ENCODE measurements at regions not wholly inside any gene's neighbourhood (a gene's known extent, or its start where the extent isn't known, plus 50 kb on each side); places are given as distances from the start of the nearest gene placed in this dataset.
"Not testable (repeated sequence)": the region's sequence is repeated elsewhere in the genome, so short reads cannot be mapped to it uniquely, and the experiment has no call there.

DNA sequence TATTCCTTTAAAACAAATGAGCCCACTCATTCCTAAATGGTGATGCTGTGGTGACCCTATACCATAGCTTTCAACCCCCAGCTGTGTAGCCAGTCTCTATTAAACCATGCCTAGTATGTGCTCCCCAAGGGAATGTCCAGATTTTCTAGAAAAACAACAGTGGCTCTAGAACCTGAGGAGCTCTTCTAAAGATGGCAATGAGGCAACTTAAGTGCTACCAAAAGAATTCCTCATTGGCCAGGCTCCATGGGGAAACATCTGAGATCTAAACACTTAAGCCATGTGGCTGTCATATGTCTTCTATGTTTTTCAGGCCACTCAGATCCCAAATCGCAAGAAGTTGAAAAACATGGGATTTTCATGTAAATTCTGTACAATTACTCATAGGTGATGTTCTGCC, 191.0 kb downstream of the TPBG start:
- Histone ChIP-seq H3K36me3 (no peaks in the 10 kb centered on the region), H3K9me3 (no peaks in the 10 kb centered on the region), H3K4me3 (no peak overlapping the region), H3K27me3 (no peaks in the 10 kb centered on the region)
- no peak for DNase-seq

DNA sequence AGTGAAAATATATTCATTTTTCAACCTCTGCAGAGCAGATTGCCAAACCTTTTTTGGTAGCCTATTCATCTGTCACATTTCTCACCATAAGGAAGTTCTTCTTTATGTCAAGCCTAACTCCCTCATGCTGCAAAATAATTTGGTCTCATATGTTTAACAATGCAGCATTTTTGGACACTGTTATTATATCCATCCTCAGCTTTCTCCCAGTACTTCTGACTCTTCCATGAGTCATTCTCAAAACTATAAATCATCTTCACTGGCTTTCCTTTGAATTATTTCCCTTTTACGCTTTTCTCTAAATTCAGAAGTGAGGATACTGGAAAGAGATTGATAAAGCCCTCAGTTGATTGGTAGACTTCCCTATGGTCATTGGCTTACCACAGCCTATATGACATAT, 192.2 kb downstream of the TPBG start:
- no peak for DNase-seq
- Histone ChIP-seq H3K9me3 (no peaks in the 10 kb centered on the region), H3K36me3 (no peaks in the 10 kb centered on the region), H3K4me3 (no peak overlapping the region), H3K27me3 (no peaks in the 10 kb centered on the region)

DNA sequence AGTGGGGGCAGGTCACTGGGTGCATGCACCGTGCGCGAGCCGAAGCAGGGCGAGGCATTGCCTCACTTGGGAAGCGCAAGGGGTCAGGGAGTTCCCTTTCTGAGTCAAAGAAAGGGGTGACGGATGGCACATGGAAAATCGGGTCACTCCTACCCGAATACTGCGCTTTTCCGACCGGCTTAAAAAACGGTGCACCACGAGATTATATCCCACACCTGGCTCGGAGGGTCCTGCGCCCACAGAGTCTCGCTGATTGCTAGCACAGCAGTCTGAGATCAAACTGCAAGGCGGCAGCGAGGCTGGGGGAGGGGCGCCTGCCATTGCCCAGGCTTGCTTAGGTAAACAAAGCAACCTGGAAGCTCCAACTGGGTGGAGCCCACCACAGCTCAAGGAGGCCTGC, 194.9 kb downstream of the TPBG start:
- not testable (repeated sequence) for H3K36me3 ChIP-seq, H3K9me3 ChIP-seq, H3K27me3 ChIP-seq, DNase-seq, H3K4me3 ChIP-seq

DNA sequence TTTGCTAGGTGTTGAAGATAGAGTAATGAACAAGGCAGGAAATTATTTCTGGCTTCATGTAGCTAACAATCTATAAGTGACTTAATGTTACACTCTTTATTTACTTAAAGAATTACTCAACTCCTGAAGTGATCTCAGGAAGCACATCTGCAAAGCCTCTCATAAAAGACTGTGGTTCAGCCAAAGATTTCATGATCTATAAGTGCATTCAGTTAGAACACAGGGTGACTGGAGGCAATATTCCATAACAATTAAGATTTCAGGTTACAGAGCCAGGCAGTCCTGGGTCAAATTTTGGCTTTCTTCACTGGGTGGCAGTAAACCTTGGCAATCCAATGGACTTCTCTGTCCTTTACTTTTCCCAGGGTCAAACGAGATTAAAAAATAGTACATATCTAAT, 204.0 kb downstream of the TPBG start:
- Histone ChIP-seq H3K9me3 (no peaks in the 10 kb centered on the region), H3K36me3 (no peaks in the 10 kb centered on the region), H3K27me3 (no peaks in the 10 kb centered on the region), H3K4me3 (no peak overlapping the region)
- DNase-seq: no peak

DNA sequence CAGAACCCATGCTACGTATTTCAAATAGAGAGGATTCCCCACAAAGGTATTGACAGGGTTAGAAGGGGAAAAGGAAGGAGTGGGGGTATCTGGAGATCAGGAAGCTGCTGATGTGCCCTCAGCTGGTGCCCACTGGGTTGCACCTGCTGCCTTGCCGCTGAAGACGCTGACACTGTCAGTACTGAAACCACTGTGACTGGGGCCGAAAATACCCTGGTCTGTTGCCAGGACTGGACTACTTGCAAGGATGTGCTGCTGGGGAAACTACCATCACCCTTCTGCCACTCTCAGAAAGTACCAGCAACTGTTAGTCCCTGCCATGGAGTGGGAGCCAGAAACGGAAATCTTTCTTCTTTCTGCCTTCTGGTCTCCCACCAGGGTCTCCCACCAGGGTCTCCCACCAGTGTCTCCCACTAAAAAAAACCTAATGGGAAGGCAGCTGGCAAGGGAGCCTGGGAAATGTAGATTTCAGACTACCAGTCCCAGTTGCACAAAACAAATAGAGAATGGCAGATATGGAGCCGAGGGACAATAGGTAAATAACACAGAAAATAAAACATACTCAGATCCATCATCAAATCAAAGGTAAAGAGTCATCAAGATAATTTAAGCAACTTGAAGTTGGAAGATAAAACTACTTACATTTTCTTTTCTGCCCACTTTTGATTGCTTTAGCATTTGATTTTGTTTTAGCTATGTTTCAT, 204.8 kb downstream of the TPBG start:
- H3K4me3 ChIP-seq: no peak overlapping the region
- H3K27me3 ChIP-seq: no peaks in the 10 kb centered on the region
- H3K36me3 ChIP-seq: no peaks in the 10 kb centered on the region
- no peak for DNase-seq
- H3K9me3 ChIP-seq: no peaks in the 10 kb centered on the region

DNA sequence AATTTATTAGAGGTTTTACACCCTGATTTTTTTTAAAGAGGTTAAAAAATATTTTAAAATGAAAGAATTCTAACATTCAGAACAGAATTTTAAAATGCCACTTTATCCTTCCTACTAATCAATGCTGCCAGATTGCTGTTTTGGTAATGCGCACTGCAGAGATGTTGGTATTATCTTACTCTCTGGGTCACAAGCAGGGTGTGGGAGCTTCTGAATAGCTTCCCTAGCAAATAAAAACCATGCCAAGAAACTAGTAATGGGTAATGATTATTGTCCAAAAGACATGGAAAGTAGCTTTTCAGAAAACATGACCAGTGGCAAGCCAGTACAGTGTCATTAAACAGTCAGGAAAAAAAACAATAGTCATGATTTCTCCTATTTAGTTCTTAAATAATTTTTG, 205.4 kb downstream of the TPBG start:
- H3K36me3 ChIP-seq: no peaks in the 10 kb centered on the region
- H3K9me3 ChIP-seq: no peaks in the 10 kb centered on the region
- no peak overlapping the region for H3K4me3 ChIP-seq
- DNase-seq: no peak
- H3K27me3 ChIP-seq: no peaks in the 10 kb centered on the region

DNA sequence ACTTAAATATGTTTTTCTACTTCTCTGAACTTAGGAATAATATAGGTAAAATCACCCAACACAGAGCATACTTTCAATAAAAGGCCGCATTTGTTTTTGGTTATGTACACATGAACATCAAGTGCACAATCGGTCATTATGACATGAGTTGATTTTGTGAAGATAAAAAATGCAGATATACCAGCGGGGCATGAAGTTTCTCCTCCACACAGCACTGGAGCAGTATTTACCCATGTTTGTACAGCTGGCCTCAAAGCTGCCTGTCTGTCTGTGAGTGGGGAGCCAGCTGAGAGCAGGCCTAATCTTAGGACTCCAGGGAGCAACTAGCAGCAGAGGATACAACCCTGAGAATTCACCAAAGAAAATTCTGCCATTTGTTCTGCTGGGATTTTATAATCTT, 206.5 kb downstream of the TPBG start:
- no peaks in the 10 kb centered on the region for H3K9me3 ChIP-seq
- H3K36me3 ChIP-seq: no peaks in the 10 kb centered on the region
- DNase-seq: no peak
- H3K27me3 ChIP-seq: no peaks in the 10 kb centered on the region
- H3K4me3 ChIP-seq: no peak overlapping the region

DNA sequence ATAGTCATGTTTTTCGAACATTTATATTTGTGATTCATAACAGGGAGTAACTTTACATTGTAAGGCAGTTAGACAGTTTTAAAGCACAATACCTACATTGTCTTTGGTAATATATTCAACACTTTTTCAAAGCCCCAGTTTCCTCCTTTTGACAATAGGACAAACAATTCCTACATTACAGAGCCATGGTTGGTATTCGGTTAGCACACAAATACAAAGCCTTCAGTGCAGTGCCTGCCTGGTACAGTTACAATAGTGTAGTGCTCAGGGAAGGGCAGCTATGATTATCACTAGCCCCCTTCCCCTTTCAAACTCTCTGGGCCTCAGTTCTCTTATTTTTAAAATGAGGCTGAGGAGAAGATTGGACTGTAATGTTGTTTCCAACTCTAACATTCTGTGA, 207.8 kb downstream of the TPBG start:
- DNase-seq: no peak
- Histone ChIP-seq H3K4me3 (no peak overlapping the region), H3K9me3 (peaks cover 3% of the 10 kb centered on the region; the same call in 1 of the 2 replicates), H3K27me3 (no peaks in the 10 kb centered on the region), H3K36me3 (no peaks in the 10 kb centered on the region)

DNA sequence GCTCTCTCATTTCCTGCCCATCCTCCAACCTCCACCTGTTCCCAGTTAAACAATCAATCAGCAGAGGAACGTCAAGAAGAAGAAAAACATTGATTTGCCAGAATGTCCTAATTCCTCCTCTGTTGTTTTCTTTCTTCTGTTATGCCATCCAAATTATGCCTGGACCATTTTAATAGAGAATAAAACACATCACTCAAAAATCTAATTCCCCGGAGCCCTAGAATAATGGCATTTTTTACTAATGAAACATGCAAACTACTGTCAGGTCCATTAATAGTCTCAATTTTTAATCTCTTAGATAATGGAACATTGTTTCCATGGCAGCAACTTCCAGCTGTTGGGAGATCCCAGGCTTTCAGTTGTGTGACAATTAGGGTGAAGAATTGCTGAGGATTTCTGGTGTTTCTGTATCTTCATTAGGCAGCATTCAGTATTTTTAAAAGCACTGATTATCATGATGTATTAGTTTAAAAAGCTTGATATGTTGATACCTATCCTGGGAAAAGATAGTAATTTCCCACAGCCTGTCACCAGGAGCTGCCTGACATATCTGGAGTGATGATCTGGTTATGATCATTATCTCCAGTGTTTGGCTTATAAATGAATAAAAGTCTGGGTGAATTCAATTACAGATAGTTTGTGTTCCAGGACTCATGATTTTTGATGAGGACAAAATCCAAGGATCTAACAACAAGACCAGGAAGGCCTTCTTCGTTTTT, 209.8 kb downstream of the TPBG start:
- no peak for DNase-seq
- no peaks in the 10 kb centered on the region for H3K27me3 ChIP-seq
- H3K4me3 ChIP-seq: no peak overlapping the region

DNA sequence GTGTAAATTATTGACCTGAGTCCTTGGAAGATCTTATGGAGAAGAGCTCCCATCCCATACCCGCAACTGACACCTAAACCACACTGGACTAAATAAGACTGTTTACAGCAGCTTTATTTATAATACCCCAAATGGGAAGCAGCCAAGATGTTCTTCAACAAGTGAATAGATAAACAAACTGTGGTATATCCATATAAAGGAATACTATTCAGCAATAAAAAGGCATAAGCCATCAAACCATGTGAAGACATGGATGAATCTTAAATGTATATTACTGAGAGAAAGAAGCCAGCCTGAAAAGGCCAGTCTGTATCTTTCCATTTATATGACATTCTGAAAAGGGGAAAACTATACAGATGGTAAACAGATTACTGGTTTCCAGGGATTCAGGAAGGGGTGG, 212.7 kb downstream of the TPBG start:
- DNase-seq: no peak
- Histone ChIP-seq H3K9me3 (peaks cover 5% of the 10 kb centered on the region; the same call in 1 of the 2 replicates), H3K4me3 (no peak overlapping the region), H3K36me3 (no peaks in the 10 kb centered on the region), H3K27me3 (no peaks in the 10 kb centered on the region)

More for the DNA sequence above, 209.8 kb downstream of the TPBG start:
- Histone ChIP-seq H3K36me3 (no peaks in the 10 kb centered on the region), H3K9me3 (peaks cover 5% of the 10 kb centered on the region; the same call in 1 of the 2 replicates)

DNA sequence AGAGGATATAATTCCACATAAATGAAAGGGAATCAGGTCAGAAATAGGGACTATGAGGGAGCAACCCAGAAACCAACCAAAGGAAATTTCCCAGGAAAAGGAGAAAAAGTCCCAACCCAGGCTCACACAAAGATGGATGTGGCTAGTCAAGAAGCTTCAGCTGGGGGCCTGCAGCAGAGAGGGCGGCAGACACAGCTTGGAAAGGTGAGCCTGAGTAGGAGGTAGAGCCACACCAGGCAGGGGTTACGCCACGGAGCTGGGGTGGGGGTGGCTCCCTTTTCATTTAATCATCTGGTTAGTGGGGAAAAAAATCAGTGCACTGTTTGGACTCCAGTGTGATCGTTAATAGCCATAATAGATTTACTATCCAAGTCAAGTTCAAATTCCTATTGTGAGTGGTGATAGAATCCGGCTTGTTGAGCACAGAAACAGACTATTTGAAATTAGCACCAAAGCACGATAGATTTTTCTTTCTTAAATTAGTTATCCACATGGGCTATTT, 220.6 kb downstream of the TPBG start:
- no peaks in the 10 kb centered on the region for H3K36me3 ChIP-seq
- no peaks in the 10 kb centered on the region for H3K9me3 ChIP-seq
- DNase-seq: no peak
- no peaks in the 10 kb centered on the region for H3K27me3 ChIP-seq
- no peak overlapping the region for H3K4me3 ChIP-seq

DNA sequence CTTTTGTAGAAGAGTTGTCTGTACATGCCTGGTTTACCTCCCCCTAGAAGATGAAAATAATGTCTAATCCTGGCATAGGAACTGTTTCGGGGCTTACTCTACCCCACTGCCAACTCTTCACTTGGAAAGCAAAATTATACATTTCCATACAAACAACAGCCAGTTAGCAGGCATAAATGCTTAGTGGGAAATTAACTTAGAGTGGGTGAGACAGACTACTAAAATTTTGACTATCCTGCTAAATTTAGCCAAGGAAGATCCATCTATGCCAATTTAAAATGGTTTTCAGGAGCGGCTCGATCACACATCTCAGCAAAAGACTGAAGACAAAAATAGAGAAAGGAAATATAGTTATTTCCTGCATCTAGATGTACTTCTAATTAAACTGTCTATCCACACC, 221.2 kb downstream of the TPBG start:
- no peaks in the 10 kb centered on the region for H3K36me3 ChIP-seq
- H3K9me3 ChIP-seq: no peaks in the 10 kb centered on the region
- no peak for DNase-seq
- no peak overlapping the region for H3K4me3 ChIP-seq
- no peaks in the 10 kb centered on the region for H3K27me3 ChIP-seq

DNA sequence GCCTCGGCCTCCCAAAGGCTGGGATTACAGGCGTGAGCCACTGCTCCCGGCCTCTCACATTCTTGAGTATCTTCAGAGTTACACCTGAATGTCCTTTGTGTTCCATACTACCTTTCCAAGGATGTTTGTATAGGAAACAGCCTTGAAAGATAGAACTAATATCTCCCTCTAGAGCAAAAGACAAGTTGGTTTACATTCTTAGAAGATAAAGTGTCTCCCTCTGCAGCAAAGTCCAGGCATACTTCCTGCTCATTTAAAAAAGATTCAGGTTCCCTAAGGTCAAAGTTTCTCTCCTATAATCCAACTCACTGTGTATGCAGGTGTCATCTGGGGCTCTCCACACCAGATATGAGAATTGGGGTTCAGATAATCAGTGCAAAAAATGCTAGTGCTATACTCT, 224.4 kb downstream of the TPBG start:
- Histone ChIP-seq H3K4me3 (no peak overlapping the region), H3K9me3 (no peaks in the 10 kb centered on the region), H3K27me3 (no peaks in the 10 kb centered on the region), H3K36me3 (no peaks in the 10 kb centered on the region)
- DNase-seq: no peak

DNA sequence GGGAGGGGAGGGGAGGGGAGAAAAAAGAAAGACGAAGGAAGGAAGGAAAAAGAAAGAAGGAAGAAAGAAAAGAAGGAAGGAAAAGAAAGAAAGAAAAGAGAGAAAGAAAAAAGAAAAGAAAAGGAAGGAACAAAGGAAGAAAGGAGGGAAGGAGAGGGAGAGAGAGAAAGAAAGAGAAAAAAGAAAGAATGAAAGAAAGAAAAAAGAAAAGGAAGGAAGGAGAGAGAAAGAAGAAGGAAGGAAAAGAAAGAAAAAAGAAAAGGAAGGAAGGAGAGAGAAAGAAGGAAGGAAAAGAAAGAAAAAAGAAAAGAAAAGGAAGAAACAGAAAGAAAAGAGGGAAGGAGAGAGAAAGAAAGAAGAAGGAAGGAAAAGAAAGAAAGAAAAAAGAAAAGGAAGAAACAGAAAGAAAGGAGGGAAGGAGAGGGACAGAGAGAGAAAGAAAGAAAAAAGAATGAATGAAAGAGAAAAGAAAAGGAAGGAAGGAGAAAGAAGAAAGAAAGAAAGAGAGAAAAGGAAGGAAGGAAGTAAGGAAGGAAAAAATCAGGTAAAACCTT, 225.3 kb downstream of the TPBG start:
- Histone ChIP-seq H3K36me3 (no peaks in the 10 kb centered on the region), H3K4me3 (no peak overlapping the region), H3K9me3 (no peaks in the 10 kb centered on the region), H3K27me3 (no peaks in the 10 kb centered on the region)
- no peak for DNase-seq

DNA sequence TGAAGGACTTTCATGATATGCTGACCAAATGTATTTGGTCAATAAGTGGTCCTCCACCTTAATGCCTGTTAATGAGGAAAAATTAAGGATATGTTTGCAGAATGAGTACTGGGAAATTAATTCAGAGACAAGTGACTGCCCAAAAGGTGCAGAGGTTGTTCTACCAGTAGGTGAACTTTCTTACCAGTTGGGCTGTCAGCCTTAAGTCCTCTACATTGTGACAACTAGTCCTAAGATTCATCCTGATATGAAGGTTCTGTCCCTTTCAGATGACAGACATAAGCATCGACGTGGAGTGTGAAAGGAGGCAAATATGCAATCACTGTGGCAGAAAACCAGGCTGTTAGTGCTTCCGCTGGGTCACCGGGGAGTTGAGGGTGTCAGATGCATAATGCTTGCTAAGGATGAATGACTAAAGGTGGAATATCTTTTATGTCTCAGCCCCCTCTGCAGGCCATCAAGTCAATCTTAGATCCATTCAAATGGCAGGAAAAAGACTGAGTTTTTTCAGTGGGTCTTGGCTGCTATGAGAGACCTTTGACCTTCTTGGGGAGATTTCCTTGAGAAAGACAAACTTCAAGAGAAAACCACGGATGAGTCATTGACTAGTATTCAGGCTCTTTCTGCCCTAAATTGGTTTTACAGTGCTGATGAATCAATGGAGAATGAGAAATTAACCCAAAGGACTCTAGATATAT, 226.0 kb downstream of the TPBG start:
- Histone ChIP-seq H3K27me3 (no peaks in the 10 kb centered on the region), H3K36me3 (no peaks in the 10 kb centered on the region), H3K4me3 (no peak overlapping the region), H3K9me3 (no peaks in the 10 kb centered on the region)
- peak; percentile 3 for DNase-seq

DNA sequence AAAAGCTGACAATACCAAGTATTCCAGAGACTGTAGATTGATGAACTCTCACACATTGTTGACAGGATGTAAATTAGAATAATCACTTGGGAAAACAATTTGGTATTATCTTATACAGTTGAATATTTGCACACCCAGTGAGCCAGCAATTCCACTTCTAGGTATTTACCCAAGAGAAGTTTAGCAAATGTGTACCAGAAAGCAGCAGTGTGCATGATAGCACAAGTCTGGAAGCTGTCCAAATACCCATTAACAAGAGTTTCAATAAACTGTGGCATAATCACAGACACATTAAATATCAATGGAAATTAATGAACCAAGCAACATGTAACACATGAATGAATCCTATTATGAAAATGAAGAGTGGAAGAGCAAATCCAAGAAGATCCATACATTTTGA, 233.6 kb downstream of the TPBG start:
- H3K4me3 ChIP-seq: no peak overlapping the region

DNA sequence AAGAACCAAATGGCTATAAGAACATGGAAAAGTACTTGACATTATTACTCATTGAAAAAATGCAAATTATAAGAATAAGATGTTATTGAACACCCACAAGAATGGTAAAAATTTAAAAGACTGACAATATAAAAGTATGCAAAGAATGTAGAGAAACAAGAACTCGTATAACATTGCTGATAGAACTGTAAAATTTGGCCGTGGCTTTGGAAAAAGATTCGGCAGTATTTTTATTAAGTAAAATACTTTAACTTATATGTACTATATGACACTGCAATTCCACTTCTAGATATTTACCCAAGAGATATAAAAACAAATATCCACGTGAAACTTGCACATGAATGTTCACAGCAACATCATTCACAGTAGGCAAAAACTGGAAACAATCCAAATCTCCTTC, 239.2 kb downstream of the TPBG start:
- no peak for DNase-seq
- no peaks in the 10 kb centered on the region for H3K9me3 ChIP-seq
- no peaks in the 10 kb centered on the region for H3K36me3 ChIP-seq
- no peaks in the 10 kb centered on the region for H3K27me3 ChIP-seq
- H3K4me3 ChIP-seq: no peak overlapping the region

More for the DNA sequence above, 233.6 kb downstream of the TPBG start:
- Histone ChIP-seq H3K36me3 (no peaks in the 10 kb centered on the region), H3K27me3 (no peaks in the 10 kb centered on the region), H3K9me3 (no peaks in the 10 kb centered on the region)
- DNase-seq: no peak

All from MG63 (cell line).